ENCODE measurements at regions not wholly inside any gene's neighbourhood (a gene's known extent, or its start where the extent isn't known, plus 50 kb on each side); places are given as distances from the start of the nearest gene placed in this dataset.

- Mint-ChIP-seq H3K27ac (no peak overlapping the region), H3K4me1 (ENCODE audit: low read depth) (no peaks in the 10 kb centered on the region), H3K27me3 (ENCODE audit: insufficient read depth) (peaks cover 10% of the 10 kb centered on the region), H3K36me3 (ENCODE audit: low read depth) (no peaks in the 10 kb centered on the region), H3K9me3 (peaks cover 3% of the 10 kb centered on the region; the same call in 1 of the 2 replicates), H3K4me3 (no peak overlapping the region)
- no peak for TF ChIP-seq CTCF (IDR thresholded peaks at IDR 0.05)
- DNase-seq = no peak
Measured at GRCh38 chr4:111812114-111812513, 333.1 kb upstream of the FAM241A start.

- no peaks in the 10 kb centered on the region for H3K4me1 Mint-ChIP-seq (ENCODE audit: low read depth)
- no peak overlapping the region for H3K4me3 Mint-ChIP-seq
- no peak for TF ChIP-seq CTCF (IDR thresholded peaks at IDR 0.05)
- peaks cover 3% of the 10 kb centered on the region; the same call in 1 of the 2 replicates for H3K9me3 Mint-ChIP-seq
- H3K27me3 Mint-ChIP-seq (ENCODE audit: insufficient read depth) = peaks cover 7% of the 10 kb centered on the region; the same call in 1 of the 2 replicates
- H3K36me3 Mint-ChIP-seq (ENCODE audit: low read depth) = no peaks in the 10 kb centered on the region
- no peak for DNase-seq
- H3K27ac Mint-ChIP-seq = no peak overlapping the region
Measured at GRCh38 chr4:111812760-111813159, 332.5 kb upstream of the FAM241A start.

GRCh38 chr4:111813555-111814140 lies 331.6 kb upstream of the FAM241A start:
- TF ChIP-seq CTCF (IDR thresholded peaks at IDR 0.05) = no peak
- no peaks in the 10 kb centered on the region for H3K4me1 Mint-ChIP-seq (ENCODE audit: low read depth)
- no peaks in the 10 kb centered on the region for H3K36me3 Mint-ChIP-seq (ENCODE audit: low read depth)
- H3K4me3 Mint-ChIP-seq = no peak overlapping the region
- DNase-seq = no peak
- no peaks in the 10 kb centered on the region for H3K27me3 Mint-ChIP-seq (ENCODE audit: insufficient read depth)
- peaks cover 3% of the 10 kb centered on the region; the same call in 1 of the 2 replicates for H3K9me3 Mint-ChIP-seq
- H3K27ac Mint-ChIP-seq = no peak overlapping the region

GRCh38 chr4:111814961-111815360 lies 330.3 kb upstream of the FAM241A start:
- Mint-ChIP-seq H3K27me3 (ENCODE audit: insufficient read depth) (no peaks in the 10 kb centered on the region), H3K27ac (no peak overlapping the region), H3K36me3 (ENCODE audit: low read depth) (no peaks in the 10 kb centered on the region), H3K4me1 (ENCODE audit: low read depth) (no peaks in the 10 kb centered on the region), H3K4me3 (no peak overlapping the region), H3K9me3 (peaks cover 3% of the 10 kb centered on the region; the same call in 1 of the 2 replicates)
- no peak for TF ChIP-seq CTCF (IDR thresholded peaks at IDR 0.05)
- no peak for DNase-seq

- no peak overlapping the region for H3K4me3 Mint-ChIP-seq
- H3K27me3 Mint-ChIP-seq (ENCODE audit: insufficient read depth) = peaks cover 6% of the 10 kb centered on the region
- H3K4me1 Mint-ChIP-seq (ENCODE audit: low read depth) = no peaks in the 10 kb centered on the region
- TF ChIP-seq CTCF (IDR thresholded peaks at IDR 0.05) = no peak
- no peak for DNase-seq
- H3K36me3 Mint-ChIP-seq (ENCODE audit: low read depth) = no peaks in the 10 kb centered on the region
- no peak overlapping the region for H3K27ac Mint-ChIP-seq
- H3K9me3 Mint-ChIP-seq = peaks cover 3% of the 10 kb centered on the region; the same call in 1 of the 2 replicates
Measured at GRCh38 chr4:111821342-111821741, 323.9 kb upstream of the FAM241A start.
